A673 (cell line): ENCODE measurements at regions not wholly inside any gene's neighbourhood (a gene's known extent, or its start where the extent isn't known, plus 50 kb on each side); places are given as distances from the start of the nearest gene placed in this dataset.
"Not testable (repeated sequence)": the region's sequence is repeated elsewhere in the genome, so short reads cannot be mapped to it uniquely, and the experiment has no call there.

Experiments used
- CTCF ChIP-seq: fragments of 300-800, 200-600 bp; sonication (generic); conservative IDR thresholded peaks from 2 replicates; pipeline ENCODE4 v1.5.1; 2017; ENCODE audit warnings: low read depth, mild to moderate bottlenecking, antibody characterized with exemption, low read length, moderate library complexity, mixed read lengths
- EZH2 ChIP-seq: fragments of 200-600 bp; sonication (generic); IDR thresholded peaks from 2 replicates; pipeline ENCODE4 v1.6.1; 2017; ENCODE audit warnings: borderline replicate concordance, low read depth, mild to moderate bottlenecking, mixed read lengths, antibody characterized with exemption, low read length; ENCODE audit not compliant: poor library complexity, severe bottlenecking

- not testable (repeated sequence) for TF ChIP-seq CTCF, EZH2
Measured at GRCh38 chr7:14967376-14967775, 64.8 kb upstream of the DGKB start.
